Parathyroid adenoma (tissue), 2 donors: ENCODE measurements at regions not wholly inside any gene's neighbourhood (a gene's known extent, or its start where the extent isn't known, plus 50 kb on each side); places are given as distances from the start of the nearest gene placed in this dataset.

ENCODE experiments used
- H2AFZ ChIP-seq: fragments of 300-600 bp; sonication (generic); one replicate; pipeline ENCODE4 v1.7.0; 2017; ENCODE audit warnings: antibody characterized with exemption, mild to moderate bottlenecking
- H3K27ac ChIP-seq: fragments of 300-600 bp; sonication (generic); one replicate; pipeline ENCODE4 v1.7.0; 2017
- H3K27me3 ChIP-seq: fragments of 300-600 bp; sonication (generic); one replicate; pipeline ENCODE4 v1.7.0; 2017; ENCODE audit warnings: low read length; ENCODE audit not compliant: control insufficient read depth, insufficient read depth
- H3K36me3 ChIP-seq: fragments of 300-600 bp; sonication (generic); one replicate; pipeline ENCODE4 v1.7.0; 2017; ENCODE audit warnings: low read length; ENCODE audit not compliant: control insufficient read depth, insufficient read depth
- H3K4me1 ChIP-seq: fragments of 300-600 bp; sonication (generic); one replicate; pipeline ENCODE4 v1.7.0; 2017; ENCODE audit warnings: control low read depth
- H3K4me2 ChIP-seq: fragments of 300-600 bp; sonication (generic); one replicate; pipeline ENCODE4 v1.7.0; 2017; ENCODE audit warnings: low read length
- H3K4me3 ChIP-seq: fragments of 300-600 bp; sonication (generic); one replicate; pipeline ENCODE4 v1.7.0; 2017; ENCODE audit warnings: low read depth, low read length
- H3K79me2 ChIP-seq: fragments of 300-600 bp; sonication (generic); one replicate; pipeline ENCODE4 v1.7.0; 2017; ENCODE audit warnings: control low read depth
- H3K9ac ChIP-seq: fragments of 300-600 bp; sonication (generic); one replicate; pipeline ENCODE4 v1.7.0; 2017; ENCODE audit warnings: mild to moderate bottlenecking
- H3K9me3 ChIP-seq: fragments of 300-600 bp; sonication (generic); one replicate; pipeline ENCODE4 v1.7.0; 2017; ENCODE audit warnings: low read length; ENCODE audit not compliant: control insufficient read depth
- CTCF ChIP-seq: fragments of 300-600 bp; sonication (generic); IDR thresholded peaks from one replicate; pipeline ENCODE4 v1.7.0; 2017; ENCODE audit warnings: antibody characterized with exemption, mild to moderate bottlenecking
- donor health status: primary hyperparathyroidism.

- H3K79me2 ChIP-seq = no peaks in the 10 kb centered on the region
- H3K9me3 ChIP-seq = no peaks in the 10 kb centered on the region
- TF ChIP-seq CTCF = no peak
- no peak overlapping the region for H3K9ac ChIP-seq
- no peak overlapping the region for H3K27ac ChIP-seq
- no peak overlapping the region for H3K4me3 ChIP-seq
- H3K4me1 ChIP-seq = no peaks in the 10 kb centered on the region
- no peak overlapping the region for H2AFZ ChIP-seq
- no peaks in the 10 kb centered on the region for H3K36me3 ChIP-seq
- no peaks in the 10 kb centered on the region for H3K27me3 ChIP-seq
- no peak overlapping the region for H3K4me2 ChIP-seq
These were observed 87.3 kb upstream of the PROK2 start for GRCh38 chr3:71872256-71872655.

GRCh38 chr3:71870966-71871512, 86.1 kb upstream of the PROK2 start:
- Histone ChIP-seq H3K9me3 (no peaks in the 10 kb centered on the region), H3K27ac (no peak overlapping the region), H3K4me3 (no peak overlapping the region), H3K36me3 (no peaks in the 10 kb centered on the region), H2AFZ (no peak overlapping the region), H3K9ac (no peak overlapping the region), H3K27me3 (no peaks in the 10 kb centered on the region), H3K79me2 (no peaks in the 10 kb centered on the region), H3K4me2 (no peak overlapping the region), H3K4me1 (no peaks in the 10 kb centered on the region)
- no peak for TF ChIP-seq CTCF

GRCh38 chr3:71868876-71869275, 83.9 kb upstream of the PROK2 start:
- H2AFZ ChIP-seq = no peak overlapping the region
- H3K4me2 ChIP-seq = no peak overlapping the region
- no peaks in the 10 kb centered on the region for H3K36me3 ChIP-seq
- H3K27me3 ChIP-seq = no peaks in the 10 kb centered on the region
- H3K4me3 ChIP-seq = no peak overlapping the region
- H3K27ac ChIP-seq = no peak overlapping the region
- H3K9me3 ChIP-seq = no peaks in the 10 kb centered on the region
- no peaks in the 10 kb centered on the region for H3K4me1 ChIP-seq
- no peak overlapping the region for H3K9ac ChIP-seq
- no peaks in the 10 kb centered on the region for H3K79me2 ChIP-seq
- no peak for TF ChIP-seq CTCF

GRCh38 chr3:71865727-71866126, 80.8 kb upstream of the PROK2 start:
- Histone ChIP-seq H3K9ac (no peak overlapping the region), H3K27me3 (no peaks in the 10 kb centered on the region), H3K27ac (no peak overlapping the region), H3K4me1 (no peaks in the 10 kb centered on the region), H3K4me2 (no peak overlapping the region), H2AFZ (no peak overlapping the region), H3K9me3 (no peaks in the 10 kb centered on the region), H3K79me2 (no peaks in the 10 kb centered on the region), H3K36me3 (no peaks in the 10 kb centered on the region), H3K4me3 (no peak overlapping the region)
- TF ChIP-seq CTCF = no peak

GRCh38 chr3:71863563-71864190, 78.7 kb upstream of the PROK2 start:
- Histone ChIP-seq H3K4me1 (no peaks in the 10 kb centered on the region), H3K27ac (no peak overlapping the region), H3K9me3 (no peaks in the 10 kb centered on the region), H3K4me3 (no peak overlapping the region), H3K4me2 (no peak overlapping the region), H3K36me3 (no peaks in the 10 kb centered on the region), H3K9ac (no peak overlapping the region), H3K27me3 (no peaks in the 10 kb centered on the region), H3K79me2 (no peaks in the 10 kb centered on the region), H2AFZ (no peak overlapping the region)
- TF ChIP-seq CTCF = no peak
